PC-3 (cell line): ENCODE measurements at regions not wholly inside any gene's neighbourhood (a gene's known extent, or its start where the extent isn't known, plus 50 kb on each side); places are given as distances from the start of the nearest gene placed in this dataset.

Source experiments
- ATAC-seq: fragments of 200-7000 bp; cut with Tn5 transposase; 2 replicates; pipeline ENCODE4 v1.9.1; 2020; ENCODE audit warnings: mild to moderate bottlenecking, moderate library complexity
- BruUV-seq: library from RNA; stranded (reverse); fragments of 400-500 nt; replicated peaks from 2 replicates; lab custom pipeline; 2021; lab: Mats Ljungman, UMichigan
- CTCF ChIA-PET: fragments of 300-600 bp; sonication (Branson Sonifier 250); formaldehyde crosslinking; loops from one replicate; lab custom pipeline; 2022; ENCODE audit warnings: antibody characterized with exemption; lab: Charles Lee
- POLR2A ChIA-PET: fragments of 300-600 bp; sonication (Branson Sonifier 250); formaldehyde crosslinking; loops from one replicate; lab custom pipeline; 2022; ENCODE audit warnings: antibody characterized with exemption; ENCODE audit not compliant: unreplicated experiment; lab: Charles Lee
- DNase-seq: peaks from one replicate; pipeline ENCODE4 v3.0.0-alpha.2; 2015
- H2AFZ ChIP-seq: fragments of 300-600 bp; sonication (generic); 2 replicates; pipeline ENCODE4 v1.6.0; 2016; ENCODE audit warnings: antibody characterized with exemption, low read length
- H3F3A ChIP-seq: fragments of 300-600 bp; sonication (generic); one replicate; pipeline ENCODE4 v1.6.0; 2017; ENCODE audit warnings: antibody characterized with exemption, low read length, control low read depth, mild to moderate bottlenecking; ENCODE audit not compliant: unreplicated experiment
- H3K27ac ChIP-seq: fragments of 300-600 bp; sonication (generic); 2 replicates; pipeline ENCODE4 v1.5.1; 2016; ENCODE audit warnings: mild to moderate bottlenecking, low read length
- H3K27me3 ChIP-seq: fragments of 300-600 bp; sonication (generic); 2 replicates; pipeline ENCODE4 v1.6.1; 2016; ENCODE audit warnings: low read length, mixed read lengths
- H3K36me3 ChIP-seq: fragments of 300-600 bp; sonication (generic); 2 replicates; pipeline ENCODE4 v1.6.1; 2016; ENCODE audit warnings: low read depth, mixed run types, low read length, mixed read lengths
- H3K4me1 ChIP-seq: fragments of 300-600 bp; sonication (generic); 2 replicates; pipeline ENCODE4 v1.5.1; 2016; ENCODE audit warnings: low read length; ENCODE audit not compliant: insufficient read depth
- H3K4me2 ChIP-seq: fragments of 300-600 bp; sonication (generic); 2 replicates; pipeline ENCODE4 v1.6.0; 2016; ENCODE audit warnings: low read length
- H3K4me3 ChIP-seq: fragments of 300-600 bp; sonication (generic); 2 replicates; pipeline ENCODE4 v1.5.1; 2016; ENCODE audit warnings: mild to moderate bottlenecking, low read length, mixed read lengths
- H3K79me2 ChIP-seq: fragments of 300-600 bp; sonication (generic); 2 replicates; pipeline ENCODE4 v1.6.1; 2017; ENCODE audit warnings: low read length, mixed read lengths
- H3K9ac ChIP-seq: fragments of 300-600 bp; sonication (generic); 2 replicates; pipeline ENCODE4 v1.6.0; 2016; ENCODE audit warnings: mild to moderate bottlenecking, low read length
- H3K9me2 ChIP-seq: fragments of 300-600 bp; sonication (generic); replicated peaks from 2 replicates; pipeline ENCODE4 v1.6.1; 2016; ENCODE audit warnings: mixed run types, low read length, mixed read lengths
- H3K9me3 ChIP-seq: fragments of 300-600 bp; sonication (generic); 2 replicates; pipeline ENCODE4 v1.6.1; 2016; ENCODE audit warnings: low read length, mixed read lengths
- H4K20me1 ChIP-seq: fragments of 300-600 bp; sonication (generic); 2 replicates; pipeline ENCODE4 v1.6.1; 2016; ENCODE audit warnings: low read length, mixed read lengths
- CTCF ChIP-seq: fragments of 300-600 bp; sonication (generic); conservative IDR thresholded peaks from 2 replicates; pipeline ENCODE4 v1.5.1; 2017; ENCODE audit warnings: antibody characterized with exemption, low read depth, mild to moderate bottlenecking, low read length
- EZH2 ChIP-seq: fragments of 300-600 bp; sonication (generic); IDR thresholded peaks from one replicate; pipeline ENCODE4 v1.6.1; 2017; ENCODE audit warnings: antibody characterized with exemption, mild to moderate bottlenecking, low read length; ENCODE audit not compliant: unreplicated experiment
- EZH2phosphoT487 ChIP-seq: fragments of 300-600 bp; sonication (generic); IDR thresholded peaks from 2 replicates; pipeline ENCODE4 v1.6.1; 2018; ENCODE audit warnings: mild to moderate bottlenecking, antibody characterized with exemption, low read length, borderline replicate concordance
- intact Hi-C: fragments of 100-400 bp; cut with micrococcal nuclease; formaldehyde crosslinking; loops from 2 replicates; pipeline ENCODE4 v1.9.0; 2023

- no peak for DNase-seq
- no peak overlapping the region for H3K4me3 ChIP-seq
- no peak overlapping the region for H3K4me2 ChIP-seq
- no TSS peak for BruUV-seq
- H3K27me3 ChIP-seq: peaks cover 14% of the 10 kb centered on the region
- TF ChIP-seq EZH2phosphoT487 (no peak), CTCF (no peak), EZH2 (no peak)
- ATAC-seq: no peak
- H3K27ac ChIP-seq: no peak overlapping the region
- H2AFZ ChIP-seq: no peak overlapping the region
- ChIA-PET CTCF (no interaction called here), POLR2A (no interaction called here)
- H3K9me2 ChIP-seq: no peaks in the 10 kb centered on the region
- no peaks in the 10 kb centered on the region for H3K79me2 ChIP-seq
- H3F3A ChIP-seq: no peaks in the 10 kb centered on the region
- no peak overlapping the region for H3K9ac ChIP-seq
- no peaks in the 10 kb centered on the region for H3K4me1 ChIP-seq
- intact Hi-C loops: no loop called here
- H4K20me1 ChIP-seq: no peaks in the 10 kb centered on the region
- H3K36me3 ChIP-seq: no peaks in the 10 kb centered on the region
- no peaks in the 10 kb centered on the region for H3K9me3 ChIP-seq
Measured at GRCh38 chr15:96838081-96838480, 507.6 kb downstream of the NR2F2 start.

- no peaks in the 10 kb centered on the region for H3K4me1 ChIP-seq
- no peak for TF ChIP-seq CTCF
- no peak for TF ChIP-seq EZH2phosphoT487
- TF ChIP-seq EZH2: no peak
- BruUV-seq: no TSS peak
- H3K79me2 ChIP-seq: no peaks in the 10 kb centered on the region
- H2AFZ ChIP-seq: no peak overlapping the region
- no peak for ATAC-seq
- no peak overlapping the region for H3K4me2 ChIP-seq
- CTCF ChIA-PET: no interaction called here
- no peaks in the 10 kb centered on the region for H4K20me1 ChIP-seq
- intact Hi-C loops: no loop called here
- H3K27me3 ChIP-seq: no peaks in the 10 kb centered on the region
- H3K9me3 ChIP-seq: no peaks in the 10 kb centered on the region
- H3K4me3 ChIP-seq: no peak overlapping the region
- no peaks in the 10 kb centered on the region for H3K9me2 ChIP-seq
- H3F3A ChIP-seq: no peaks in the 10 kb centered on the region
- no peak overlapping the region for H3K27ac ChIP-seq
- POLR2A ChIA-PET: no interaction called here
- H3K9ac ChIP-seq: no peak overlapping the region
- H3K36me3 ChIP-seq: no peaks in the 10 kb centered on the region
- no peak for DNase-seq
Measured at GRCh38 chr15:96849271-96849900, 518.9 kb downstream of the NR2F2 start.

DNA sequence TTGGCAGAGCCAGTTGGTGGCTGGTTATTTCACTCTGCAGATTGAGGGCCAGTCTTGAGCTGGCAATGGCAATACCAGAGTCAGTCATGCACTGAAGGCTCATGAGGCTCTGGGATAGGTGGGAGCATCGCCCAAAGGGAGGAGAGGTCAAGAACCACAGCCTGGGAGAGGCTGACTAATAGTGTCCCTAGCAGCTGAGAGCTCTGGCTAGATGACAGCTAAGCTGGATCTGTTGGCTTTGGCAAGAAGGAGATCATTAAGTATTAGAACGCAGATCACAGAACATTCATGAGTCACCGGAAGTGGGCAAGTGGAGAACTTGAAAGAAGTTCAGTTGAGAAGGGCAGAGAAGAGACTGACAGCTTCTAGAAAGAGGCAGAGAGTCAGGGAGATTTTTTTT lies 521.1 kb downstream of the NR2F2 start:
- TF ChIP-seq CTCF (no peak), EZH2 (no peak), EZH2phosphoT487 (no peak)
- CTCF ChIA-PET: no interaction called here
- H3K27me3 ChIP-seq: no peaks in the 10 kb centered on the region
- DNase-seq (peak; percentile 12), ATAC-seq (no peak)
- H3K4me2 ChIP-seq: no peak overlapping the region
- no peak overlapping the region for H2AFZ ChIP-seq
- BruUV-seq: no TSS peak
- POLR2A ChIA-PET: no interaction called here
- no peaks in the 10 kb centered on the region for H3K9me3 ChIP-seq
- intact Hi-C loops: no loop called here
- H3K36me3 ChIP-seq: no peaks in the 10 kb centered on the region
- no peak overlapping the region for H3K9ac ChIP-seq
- no peaks in the 10 kb centered on the region for H3K4me1 ChIP-seq
- H3K9me2 ChIP-seq: no peaks in the 10 kb centered on the region
- H4K20me1 ChIP-seq: no peaks in the 10 kb centered on the region
- no peaks in the 10 kb centered on the region for H3K79me2 ChIP-seq
- H3K4me3 ChIP-seq: no peak overlapping the region
- no peak overlapping the region for H3K27ac ChIP-seq
- no peaks in the 10 kb centered on the region for H3F3A ChIP-seq
